H9 (cell line): ENCODE measurements at regions not wholly inside any gene's neighbourhood (a gene's known extent, or its start where the extent isn't known, plus 50 kb on each side); places are given as distances from the start of the nearest gene placed in this dataset.

Source experiments
- DNase-seq: peaks from one replicate; pipeline ENCODE4 v3.0.0-alpha.2; 2017
- H2AFZ ChIP-seq: one replicate; pipeline ENCODE4 v1.6.1; 2013; ENCODE audit warnings: mild to moderate bottlenecking, low read length, control low read depth, moderate library complexity
- H2AK5ac ChIP-seq: 2 replicates; pipeline ENCODE4 v1.6.1; 2013; ENCODE audit warnings: low read length, control low read depth, mixed read lengths; ENCODE audit not compliant: insufficient read length
- H2BK120ac ChIP-seq: one replicate; pipeline ENCODE4 v1.6.1; 2013; ENCODE audit warnings: low read depth, mild to moderate bottlenecking, low read length, control low read depth, inconsistent platforms; ENCODE audit not compliant: poor library complexity, severe bottlenecking
- H2BK12ac ChIP-seq: 2 replicates; pipeline ENCODE4 v1.6.1; 2013; ENCODE audit warnings: low read length, control low read depth, mixed read lengths, low read depth; ENCODE audit not compliant: insufficient read length
- H2BK15ac ChIP-seq: 2 replicates; pipeline ENCODE4 v1.6.1; 2013; ENCODE audit warnings: low read depth, low read length, control low read depth
- H2BK20ac ChIP-seq: one replicate; pipeline ENCODE4 v1.6.1; 2013; ENCODE audit warnings: low read depth, mild to moderate bottlenecking, low read length, control low read depth, inconsistent platforms; ENCODE audit not compliant: poor library complexity, severe bottlenecking
- H2BK5ac ChIP-seq: 2 replicates; pipeline ENCODE4 v1.6.1; 2013; ENCODE audit warnings: low read length, control low read depth, mixed read lengths; ENCODE audit not compliant: insufficient read length
- H3K14ac ChIP-seq: 2 replicates; pipeline ENCODE4 v1.6.1; 2013; ENCODE audit warnings: low read length, control low read depth; ENCODE audit not compliant: insufficient read depth
- H3K18ac ChIP-seq: 2 replicates; pipeline ENCODE4 v1.6.1; 2013; ENCODE audit warnings: low read depth, mild to moderate bottlenecking, mixed read lengths, low read length, control low read depth; ENCODE audit not compliant: insufficient read length
- H3K23ac ChIP-seq: 2 replicates; pipeline ENCODE4 v1.6.1; 2013; ENCODE audit warnings: low read length, control low read depth, mixed read lengths, low read depth; ENCODE audit not compliant: insufficient read length
- H3K23me2 ChIP-seq: 2 replicates; pipeline ENCODE4 v1.6.1; 2013; ENCODE audit warnings: low read depth, mild to moderate bottlenecking, mixed read lengths, low read length, control low read depth; ENCODE audit not compliant: insufficient read length, poor library complexity, severe bottlenecking
- H3K27ac ChIP-seq: 2 replicates; pipeline ENCODE4 v1.5.1; 2013; ENCODE audit warnings: low read length, control low read depth, mixed read lengths, low read depth; ENCODE audit not compliant: insufficient read length
- H3K27me3 ChIP-seq: 2 replicates; pipeline ENCODE4 v1.6.1; 2013; ENCODE audit warnings: low read length, control low read depth, inconsistent platforms; ENCODE audit not compliant: insufficient read depth
- H3K4ac ChIP-seq: 2 replicates; pipeline ENCODE4 v1.6.1; 2013; ENCODE audit warnings: low read depth, mild to moderate bottlenecking, control low read depth, inconsistent platforms, low read length, moderate library complexity
- H3K4me1 ChIP-seq: 2 replicates; pipeline ENCODE4 v1.6.1; 2013; ENCODE audit warnings: low read length, control low read depth, inconsistent platforms; ENCODE audit not compliant: insufficient read depth
- H3K4me2 ChIP-seq: 2 replicates; pipeline ENCODE4 v1.6.1; 2013; ENCODE audit warnings: low read length, control low read depth, mixed read lengths; ENCODE audit not compliant: insufficient read length, insufficient read depth
- H3K56ac ChIP-seq: 2 replicates; pipeline ENCODE4 v1.6.1; 2013; ENCODE audit warnings: low read depth, mild to moderate bottlenecking, mixed read lengths, low read length, control low read depth; ENCODE audit not compliant: insufficient read length
- H3K79me1 ChIP-seq: 2 replicates; pipeline ENCODE4 v1.6.1; 2013; ENCODE audit warnings: low read depth, mild to moderate bottlenecking, moderate library complexity, low read length, control low read depth, inconsistent platforms; ENCODE audit not compliant: insufficient read depth, poor library complexity, severe bottlenecking
- H3K79me2 ChIP-seq: 2 replicates; pipeline ENCODE4 v1.6.1; 2013; ENCODE audit warnings: low read length, control low read depth, inconsistent platforms; ENCODE audit not compliant: insufficient read depth
- H3K9ac ChIP-seq: 2 replicates; pipeline ENCODE4 v1.6.1; 2013; ENCODE audit warnings: low read length, control low read depth, mixed read lengths; ENCODE audit not compliant: insufficient read length; ENCODE audit errors: extremely low read depth
- H3K9me3 ChIP-seq: one replicate; pipeline ENCODE4 v1.6.1; 2013; ENCODE audit warnings: low read depth, low read length, inconsistent platforms; ENCODE audit not compliant: control insufficient read depth
- H3T11ph ChIP-seq: one replicate; pipeline ENCODE4 v1.6.1; 2013; ENCODE audit warnings: mild to moderate bottlenecking, low read length, control low read depth, inconsistent platforms
- H4K20me1 ChIP-seq: one replicate; pipeline ENCODE4 v1.6.1; 2013; ENCODE audit not compliant: control insufficient read depth, insufficient read length, insufficient read depth
- H4K5ac ChIP-seq: 2 replicates; pipeline ENCODE4 v1.6.1; 2013; ENCODE audit warnings: low read depth, mild to moderate bottlenecking, mixed read lengths, low read length, control low read depth; ENCODE audit not compliant: insufficient read length
- H4K8ac ChIP-seq: replicated peaks from 2 replicates; pipeline ENCODE4 v1.6.1; 2013; ENCODE audit warnings: low read length, control low read depth, mixed read lengths, low read depth; ENCODE audit not compliant: insufficient read length
- H4K91ac ChIP-seq: 2 replicates; pipeline ENCODE4 v1.6.1; 2013; ENCODE audit warnings: low read depth, mild to moderate bottlenecking, moderate library complexity, mixed read lengths, low read length, control low read depth; ENCODE audit not compliant: insufficient read length
- H3K27ac Mint-ChIP-seq, 3 experiments: 2 replicates in 2 of 3; 3 replicates in 1 of 3; pipeline ENCODE4 v1.8.0; 2020 to 2021; ENCODE audit warnings: mixed read lengths in 3 of 3, mild to moderate bottlenecking in 1 of 3, moderate library complexity in 1 of 3
- H3K27me3 Mint-ChIP-seq: 2 replicates; pipeline ENCODE4 v1.8.0; 2021; ENCODE audit warnings: low read depth, mild to moderate bottlenecking, moderate library complexity, mixed read lengths
- H3K36me3 Mint-ChIP-seq, 3 experiments: 2 replicates in 2 of 3; 3 replicates in 1 of 3; pipeline ENCODE4 v1.8.0; 2020 to 2021; ENCODE audit warnings: low read depth in 3 of 3, mixed read lengths in 3 of 3; ENCODE audit not compliant: insufficient read depth in 1 of 3
- H3K4me1 Mint-ChIP-seq, 2 experiments: 2 replicates each; pipeline ENCODE4 v1.8.0; 2020; ENCODE audit warnings: mixed read lengths in 2 of 2
- H3K4me3 Mint-ChIP-seq, 2 experiments: 2 replicates in 1 of 2; 3 replicates in 1 of 2; pipeline ENCODE4 v1.8.0; 2020 to 2021; ENCODE audit warnings: mild to moderate bottlenecking in 2 of 2, mixed read lengths in 2 of 2, moderate library complexity in 1 of 2
- H3K9me3 Mint-ChIP-seq, 2 experiments: 2 replicates in 1 of 2; 3 replicates in 1 of 2; pipeline ENCODE4 v1.8.0; 2020; ENCODE audit warnings: mild to moderate bottlenecking in 2 of 2, mixed read lengths in 2 of 2, moderate library complexity in 1 of 2
- CTCF ChIP-seq: fragments of 200-600 bp; sonication (generic); conservative IDR thresholded peaks from 3 replicates; pipeline ENCODE4 v1.8.0; 2021; ENCODE audit warnings: antibody characterized with exemption, mild to moderate bottlenecking
- WGBS: extraction: QIAGEN DNeasy Blood & Tissue Kit; methylation state at CpG from one replicate; pipeline ENCODE4 v1.1.7; 2013; ENCODE audit warnings: missing lambda C conversion rate, low lambda C conversion rate, mixed read lengths; ENCODE audit not compliant: insufficient read length; ENCODE audit errors: extremely low coverage; 5-methylcytosine and 5-hydroxymethylcytosine counted together

- Histone ChIP-seq H4K8ac (no peak overlapping the region), H2BK12ac (no peak overlapping the region), H3K56ac (no peak overlapping the region), H4K91ac (no peak overlapping the region), H3K23ac (no peak overlapping the region), H2BK120ac (no peak overlapping the region), H3K23me2 (no peaks in the 10 kb centered on the region), H3K4me2 (no peak overlapping the region), H4K20me1 (no peaks in the 10 kb centered on the region), H2BK15ac (no peak overlapping the region), H3K14ac (no peak overlapping the region), H3K27ac (no peak overlapping the region), H3K9ac (no peak overlapping the region), H3K4ac (no peak overlapping the region), H2BK5ac (no peak overlapping the region), H2AK5ac (no peak overlapping the region), H3K9me3 (no peaks in the 10 kb centered on the region), H2BK20ac (no peak overlapping the region), H3T11ph (no peak overlapping the region), H4K5ac (no peak overlapping the region), H3K18ac (no peak overlapping the region), H3K27me3 (no peaks in the 10 kb centered on the region; the same call in 1 of the 2 replicates), H3K79me1 (no peaks in the 10 kb centered on the region), H2AFZ (no peak overlapping the region), H3K79me2 (no peaks in the 10 kb centered on the region), H3K4me1 (no peaks in the 10 kb centered on the region)
- TF ChIP-seq CTCF = no peak
- H3K27me3 Mint-ChIP-seq = peaks cover 6% of the 10 kb centered on the region
- peaks cover 2% of the 10 kb centered on the region in 2 experiments; a peak in 2 of 4 replicates for H3K4me1 Mint-ChIP-seq
- no peak overlapping the region for H3K27ac Mint-ChIP-seq
- H3K9me3 Mint-ChIP-seq = peaks cover 4 to 7% of the 10 kb centered on the region in 2 experiments; a peak in 4 of 5 replicates
- no peaks in the 10 kb centered on the region for H3K36me3 Mint-ChIP-seq
- H3K4me3 Mint-ChIP-seq = no peak overlapping the region
- DNase-seq = no peak
- no CpG with 5 or more reads among the region's 1 CpG for WGBS
Observed at GRCh38 chr12:5102806-5103205, 59.1 kb downstream of the KCNA5 start.
